ENCODE measurements at regions not wholly inside any gene's neighbourhood (a gene's known extent, or its start where the extent isn't known, plus 50 kb on each side); places are given as distances from the start of the nearest gene placed in this dataset.

DNA sequence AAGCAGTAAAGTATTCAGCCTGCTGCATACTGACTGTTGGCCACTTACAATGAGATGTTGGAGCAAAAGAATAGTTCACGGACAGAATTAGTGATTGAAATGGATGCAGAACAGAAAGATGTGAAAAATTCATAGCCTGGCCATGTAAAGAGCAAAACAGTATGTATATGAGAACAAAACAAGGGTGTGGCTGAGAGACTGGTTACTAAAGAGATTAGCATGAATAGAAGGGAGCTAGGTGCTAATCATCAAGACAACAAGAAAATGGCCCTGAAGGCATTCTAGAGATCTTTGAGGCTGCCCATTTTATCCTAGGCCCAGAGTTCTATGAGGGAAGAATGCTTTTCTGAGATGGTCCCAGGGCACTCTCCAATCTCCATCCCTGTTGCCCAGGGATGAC lies 208.5 kb downstream of the ARHGEF9 start:
- TF ChIP-seq, protein P1, sequence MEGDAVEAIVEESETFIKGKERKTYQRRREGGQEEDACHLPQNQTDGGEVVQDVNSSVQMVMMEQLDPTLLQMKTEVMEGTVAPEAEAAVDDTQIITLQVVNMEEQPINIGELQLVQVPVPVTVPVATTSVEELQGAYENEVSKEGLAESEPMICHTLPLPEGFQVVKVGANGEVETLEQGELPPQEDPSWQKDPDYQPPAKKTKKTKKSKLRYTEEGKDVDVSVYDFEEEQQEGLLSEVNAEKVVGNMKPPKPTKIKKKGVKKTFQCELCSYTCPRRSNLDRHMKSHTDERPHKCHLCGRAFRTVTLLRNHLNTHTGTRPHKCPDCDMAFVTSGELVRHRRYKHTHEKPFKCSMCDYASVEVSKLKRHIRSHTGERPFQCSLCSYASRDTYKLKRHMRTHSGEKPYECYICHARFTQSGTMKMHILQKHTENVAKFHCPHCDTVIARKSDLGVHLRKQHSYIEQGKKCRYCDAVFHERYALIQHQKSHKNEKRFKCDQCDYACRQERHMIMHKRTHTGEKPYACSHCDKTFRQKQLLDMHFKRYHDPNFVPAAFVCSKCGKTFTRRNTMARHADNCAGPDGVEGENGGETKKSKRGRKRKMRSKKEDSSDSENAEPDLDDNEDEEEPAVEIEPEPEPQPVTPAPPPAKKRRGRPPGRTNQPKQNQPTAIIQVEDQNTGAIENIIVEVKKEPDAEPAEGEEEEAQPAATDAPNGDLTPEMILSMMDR (IDR thresholded peaks at IDR 0.05; ENCODE audit: poor library complexity) = no peak
- TF ChIP-seq EZH2phosphoT487 (IDR thresholded peaks at IDR 0.05; ENCODE audit: low read depth, severe bottlenecking, unreplicated experiment) (no peak), EZH2 (IDR thresholded peaks at IDR 0.05; ENCODE audit: borderline replicate concordance) (no peak)
